NCI-H748 (cell line): ENCODE measurements at regions not wholly inside any gene's neighbourhood (a gene's known extent, or its start where the extent isn't known, plus 50 kb on each side); places are given as distances from the start of the nearest gene placed in this dataset.

Source experiments
- DNase-seq: peaks from one replicate; lab custom pipeline; 2025; ENCODE audit not compliant: unreplicated experiment; lab: John Stamatoyannopoulos, UW

DNA sequence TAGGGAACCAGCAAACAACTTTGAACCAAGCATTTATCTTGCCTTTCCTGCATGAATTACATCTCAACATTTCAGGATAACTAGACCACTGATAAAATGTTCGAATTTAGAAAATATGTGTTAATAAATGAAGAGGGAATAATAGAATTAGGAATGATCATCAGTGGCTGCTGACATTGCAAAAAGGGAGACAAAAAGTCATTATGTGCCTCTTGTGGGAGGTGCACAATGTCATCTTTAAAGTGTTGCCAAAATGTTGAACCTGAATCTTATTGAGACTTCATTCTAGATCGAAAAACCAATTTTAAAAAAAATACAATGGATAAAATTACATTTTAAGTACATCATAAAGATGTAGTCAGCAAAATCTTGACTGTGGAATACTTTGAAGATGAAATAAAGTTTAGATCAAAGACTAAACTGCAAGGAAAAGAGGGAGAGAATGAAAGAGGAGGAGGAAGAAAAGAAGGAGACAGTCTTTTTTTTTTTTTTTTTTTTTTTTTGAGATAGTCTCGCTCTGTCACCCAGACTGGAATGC lies 299.3 kb downstream of the FBXW7 start:
- no peak for DNase-seq

DNA sequence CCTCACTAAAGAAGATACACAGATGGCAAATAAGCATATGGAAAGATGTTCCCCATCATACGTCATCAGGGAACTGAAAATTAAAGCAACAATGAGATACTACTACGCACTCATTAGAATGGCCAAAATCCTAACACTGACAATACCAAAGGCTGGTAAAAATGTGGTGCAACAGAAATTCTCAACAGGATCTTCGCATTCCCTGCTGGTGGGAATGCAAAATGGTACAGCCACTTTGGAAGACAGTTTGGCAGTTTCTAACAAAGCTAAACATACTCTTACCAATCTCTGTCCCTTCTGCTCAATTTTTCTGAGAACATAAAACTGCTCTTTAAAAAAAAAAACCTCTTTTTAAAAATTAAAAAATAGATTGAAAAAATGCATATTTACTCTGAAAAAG lies 300.2 kb downstream of the FBXW7 start:
- DNase-seq: no peak

DNA sequence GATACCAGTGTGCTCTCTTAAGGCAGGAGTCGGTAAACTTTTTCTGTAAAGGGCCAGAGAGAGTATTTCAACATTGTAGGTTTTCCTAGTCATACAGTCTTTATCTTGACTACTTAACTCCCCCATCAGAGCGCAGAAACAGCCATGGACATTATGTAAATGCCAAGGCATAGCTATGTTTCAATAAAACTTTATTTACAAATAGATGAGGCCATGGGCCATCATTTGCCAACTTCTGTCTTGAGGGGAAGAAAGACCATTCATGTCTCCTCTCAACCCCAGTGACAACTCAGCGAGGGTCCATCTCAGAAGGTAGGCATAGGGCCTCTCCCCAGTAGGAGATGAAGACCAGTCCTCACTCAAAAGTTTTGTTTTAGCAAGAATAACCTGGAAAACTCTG lies 301.3 kb downstream of the FBXW7 start:
- no peak for DNase-seq

DNA sequence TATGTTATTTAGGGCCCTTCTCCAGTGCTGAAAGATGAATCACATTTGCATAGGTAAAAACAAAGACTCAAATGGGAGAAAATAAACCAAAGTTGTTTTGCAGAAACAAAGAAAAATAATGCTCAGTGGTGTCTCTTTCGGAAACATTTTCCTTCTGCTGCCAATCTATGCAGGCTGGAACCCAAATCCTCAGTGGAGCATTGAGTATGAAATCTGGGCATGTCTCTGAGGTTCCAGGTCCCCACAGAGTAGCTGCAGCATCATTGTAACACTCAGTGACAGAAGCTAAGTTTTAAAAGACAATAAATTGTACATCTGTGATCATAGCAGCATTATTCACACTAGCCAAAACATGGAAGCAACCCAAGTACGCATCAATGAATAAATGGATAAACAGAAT lies 303.6 kb downstream of the FBXW7 start:
- DNase-seq: no peak

DNA sequence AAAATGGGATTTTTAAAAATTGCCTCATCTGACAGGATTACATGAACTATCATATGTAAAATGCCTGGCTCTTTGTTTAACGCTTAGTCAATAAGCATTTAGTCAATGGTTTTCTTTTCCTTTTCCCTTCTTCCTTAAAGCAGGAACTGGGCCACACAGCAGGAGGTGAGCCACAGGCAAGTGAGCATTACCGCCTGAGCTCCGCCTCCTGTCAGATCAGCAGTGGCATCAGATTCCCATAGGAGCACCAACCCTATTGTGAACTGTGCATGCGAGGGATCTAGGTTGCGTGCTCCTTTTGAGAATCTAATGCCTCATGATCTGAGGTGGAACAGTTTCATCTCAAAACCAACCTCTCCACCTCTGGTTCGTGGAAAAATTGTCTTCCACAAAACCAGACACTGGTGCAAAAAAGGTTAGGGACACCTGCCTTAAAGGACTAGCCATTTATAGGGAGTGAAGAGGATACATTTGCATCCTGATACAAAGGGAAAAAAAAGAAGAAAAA lies 306.1 kb downstream of the FBXW7 start:
- peak; percentile 19 for DNase-seq

DNA sequence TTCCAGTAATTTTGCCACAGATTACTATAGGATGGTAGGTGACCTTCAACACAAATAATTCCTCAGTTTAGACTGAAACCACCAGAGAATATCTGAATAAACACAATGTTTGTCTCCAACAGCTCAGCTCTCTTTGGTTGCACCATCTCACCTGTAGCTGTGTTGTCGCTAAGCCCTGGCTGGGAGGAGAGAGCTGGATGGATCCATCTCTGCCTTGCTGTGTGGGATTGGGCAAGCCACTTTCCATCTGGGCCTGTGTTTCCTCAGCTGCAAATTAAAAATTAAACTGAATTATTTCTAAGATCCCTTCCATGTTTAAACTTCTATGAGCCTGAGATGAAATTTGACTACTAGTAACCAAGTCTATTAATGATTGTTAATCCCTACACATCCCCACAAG lies 310.2 kb downstream of the FBXW7 start:
- no peak for DNase-seq

DNA sequence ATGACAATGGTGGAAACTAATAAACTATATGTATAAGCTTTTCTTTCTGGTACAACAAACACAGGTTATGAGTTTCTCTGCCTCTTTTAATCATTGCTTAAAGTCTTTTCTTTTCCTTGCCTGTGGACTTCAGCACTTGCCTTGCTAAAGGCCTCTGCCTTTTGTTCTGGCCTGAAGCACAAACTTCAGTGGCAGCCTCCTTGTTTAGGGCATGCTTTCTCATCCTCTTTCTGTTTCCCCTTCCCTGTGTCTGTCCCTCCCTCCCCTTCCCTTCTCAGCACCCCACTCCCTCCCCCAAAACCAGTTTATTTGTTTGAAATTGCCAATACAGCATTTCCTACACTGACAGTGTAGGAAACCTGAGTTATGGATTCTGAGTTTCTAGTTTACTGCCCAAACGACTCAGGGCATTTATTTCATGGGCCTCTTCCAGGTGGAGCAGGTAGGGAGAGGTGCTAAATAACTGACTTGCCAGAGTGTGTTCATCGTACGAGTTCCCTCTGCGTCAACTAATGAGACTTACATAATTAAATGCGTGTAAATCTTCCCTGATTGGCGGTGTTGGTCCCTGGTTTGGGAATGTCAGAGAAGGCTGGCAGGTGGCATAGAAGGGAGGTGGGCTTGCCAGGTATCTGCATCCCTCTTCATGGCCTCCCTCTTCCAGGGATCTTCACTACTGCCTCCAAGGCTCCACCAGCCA lies 311.0 kb downstream of the FBXW7 start:
- no peak for DNase-seq

DNA sequence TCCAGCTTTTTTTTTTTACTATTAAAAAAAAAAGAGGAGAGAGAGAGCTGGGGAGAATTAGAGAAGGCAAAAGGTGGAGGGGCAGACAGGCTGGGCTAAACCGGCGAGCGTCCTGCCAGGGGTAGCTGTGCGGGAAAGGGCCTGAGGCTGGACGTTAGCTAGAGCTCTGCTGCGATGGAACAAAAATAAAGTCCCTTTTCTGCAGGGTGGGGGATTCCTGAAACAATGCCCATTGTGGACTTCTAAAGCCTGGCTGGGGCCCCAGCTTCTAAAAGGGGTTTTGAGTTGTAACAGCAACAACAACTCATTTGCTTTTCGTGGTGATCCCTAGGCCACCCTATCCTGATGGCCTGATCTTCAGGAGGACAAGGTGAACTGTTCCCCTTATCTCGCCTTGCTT lies 311.7 kb downstream of the FBXW7 start:
- no peak for DNase-seq

DNA sequence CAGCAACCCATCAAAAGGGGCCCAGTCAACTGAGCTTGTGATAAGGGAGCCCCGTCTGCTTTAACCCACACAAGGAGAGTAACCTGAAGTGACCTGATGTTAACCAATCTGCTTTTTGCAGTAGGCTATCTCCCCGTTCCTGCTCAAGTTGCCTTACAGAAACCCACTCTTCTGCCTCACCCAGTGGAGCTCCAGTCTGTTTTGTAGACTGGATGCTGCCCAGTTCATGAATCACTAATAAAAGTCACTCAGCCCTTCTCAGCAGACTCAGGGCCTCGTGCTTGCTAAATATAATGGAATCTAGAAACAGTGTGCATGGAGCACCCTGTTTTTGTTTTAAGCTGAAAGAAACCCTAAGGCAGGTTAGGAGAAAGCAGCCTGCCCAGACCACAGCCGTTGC lies 312.3 kb downstream of the FBXW7 start:
- DNase-seq: no peak

DNA sequence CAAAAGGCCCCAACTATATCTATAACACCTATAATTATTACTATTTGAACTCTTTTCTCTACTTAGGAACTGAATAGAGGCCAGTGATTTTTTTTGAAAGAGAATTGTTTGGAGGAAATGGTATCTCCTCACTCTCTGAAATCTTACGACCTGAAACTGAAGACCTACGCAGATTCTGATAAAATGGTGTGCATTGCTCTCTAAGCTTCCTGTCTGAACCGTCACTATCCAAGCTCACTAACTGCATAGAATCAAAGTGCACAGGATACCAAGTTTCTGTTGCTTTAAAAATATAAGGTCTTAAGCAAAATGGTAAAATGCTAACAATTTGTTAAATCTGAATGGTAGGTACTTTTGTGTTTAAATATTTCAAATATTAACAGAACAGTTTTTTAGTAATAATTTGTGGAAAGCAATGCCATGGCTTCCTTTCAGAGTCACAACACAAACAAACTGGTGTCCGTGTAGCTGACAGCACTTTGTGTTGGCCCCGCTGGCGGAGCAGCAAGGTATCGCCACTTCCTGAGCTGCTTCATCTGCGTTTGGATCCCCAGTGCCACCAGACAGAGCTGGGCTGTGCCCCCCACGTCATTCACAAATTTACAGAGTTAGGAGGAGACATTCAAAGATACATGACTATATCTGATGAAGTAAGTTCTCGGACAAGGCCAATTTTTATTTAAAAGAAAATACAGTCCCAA lies 313.9 kb downstream of the FBXW7 start:
- DNase-seq: no peak

DNA sequence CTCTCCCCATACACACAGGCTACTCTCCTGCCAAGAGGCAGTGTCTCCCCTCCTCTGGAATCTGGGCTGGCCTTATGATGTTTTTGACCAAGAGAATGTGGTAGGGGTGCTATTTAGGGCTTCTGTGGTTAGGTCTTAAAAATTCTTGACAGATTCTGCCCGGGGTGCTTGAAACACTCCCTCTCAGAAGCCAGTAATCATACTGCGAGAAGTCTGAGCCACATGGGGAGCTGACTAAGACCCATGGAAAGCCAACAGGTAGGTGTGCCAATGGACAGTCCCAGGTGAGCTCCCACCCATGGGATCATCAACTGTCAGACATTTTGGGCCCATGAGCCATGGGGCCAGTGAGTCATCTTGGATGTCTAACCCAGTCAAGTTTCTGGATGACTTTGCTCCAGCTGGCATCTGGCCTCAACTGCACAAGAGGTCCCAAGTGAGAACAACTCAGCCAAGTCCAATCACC lies 315.7 kb downstream of the FBXW7 start:
- no peak for DNase-seq

DNA sequence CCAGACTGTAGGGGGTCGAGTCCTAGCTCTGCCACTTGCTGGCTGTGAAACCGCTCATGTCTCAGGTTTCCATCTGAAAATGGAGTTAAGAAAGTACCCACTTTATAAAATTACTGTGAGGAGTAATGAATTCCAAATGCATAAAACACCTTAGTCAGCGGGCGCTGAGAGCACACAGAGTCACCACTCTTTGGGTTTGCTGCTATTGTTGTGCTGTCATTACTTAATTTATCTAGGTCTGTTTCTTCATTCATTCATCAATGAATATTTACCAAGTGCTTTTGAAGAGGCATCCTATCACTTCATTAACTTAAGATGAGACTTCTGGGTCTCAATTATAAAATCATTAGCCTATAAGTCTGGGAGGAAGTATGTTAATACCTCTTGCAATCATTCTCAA lies 317.3 kb downstream of the FBXW7 start:
- peak; percentile 44 for DNase-seq

DNA sequence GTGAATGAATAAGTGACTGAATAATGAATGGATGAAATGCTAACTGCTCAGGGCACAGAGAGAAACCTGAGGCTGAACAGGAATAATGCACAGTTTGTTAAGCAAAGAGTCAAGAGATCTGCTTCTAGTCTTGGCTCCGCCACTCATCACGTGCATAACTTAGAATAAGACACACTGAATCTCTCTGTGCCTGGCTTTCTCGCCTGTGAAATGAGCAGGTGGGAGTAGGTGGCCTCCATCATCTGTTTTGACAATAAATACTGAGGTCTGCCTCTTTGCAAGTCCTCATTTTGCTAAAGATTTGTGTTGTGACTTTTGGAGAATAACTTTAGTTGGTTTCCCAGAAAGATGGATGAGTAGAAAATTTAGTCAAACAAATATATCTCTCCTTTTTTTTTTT lies 318.0 kb downstream of the FBXW7 start:
- no peak for DNase-seq

DNA sequence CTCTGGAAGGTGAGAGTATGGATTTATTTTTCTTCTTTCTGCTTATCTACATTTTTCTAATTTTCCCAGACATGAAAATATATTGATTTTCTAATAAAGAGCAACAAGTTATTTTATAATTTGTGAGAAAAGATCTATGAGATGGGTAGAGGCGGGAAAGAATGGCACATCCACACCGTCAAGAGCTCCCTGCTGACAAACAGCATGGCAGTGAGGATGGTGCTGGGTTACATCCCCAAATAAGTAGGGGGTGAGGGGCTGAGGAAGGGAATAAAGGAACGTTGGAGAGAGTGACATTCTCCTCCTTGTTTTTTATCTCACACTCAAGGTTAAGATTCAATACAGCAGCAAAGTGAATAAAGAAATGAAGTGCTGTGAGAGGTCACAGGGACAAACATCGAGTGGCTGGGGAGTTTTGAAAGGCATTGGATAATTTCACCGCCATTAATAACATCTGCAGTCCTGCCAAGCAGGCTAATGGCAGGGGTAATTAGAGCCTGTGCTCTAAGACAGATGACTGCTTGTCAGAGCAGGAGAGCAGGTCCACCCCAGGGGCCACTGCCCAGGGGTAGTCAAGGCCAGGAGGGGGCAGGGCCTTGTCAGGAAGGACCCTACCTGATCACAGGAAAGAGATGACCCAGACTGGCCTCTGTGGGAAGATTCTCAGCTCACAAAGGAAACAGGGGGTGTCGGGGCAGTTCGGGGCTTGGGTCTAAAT lies 323.8 kb downstream of the FBXW7 start:
- DNase-seq: peak; percentile 81

DNA sequence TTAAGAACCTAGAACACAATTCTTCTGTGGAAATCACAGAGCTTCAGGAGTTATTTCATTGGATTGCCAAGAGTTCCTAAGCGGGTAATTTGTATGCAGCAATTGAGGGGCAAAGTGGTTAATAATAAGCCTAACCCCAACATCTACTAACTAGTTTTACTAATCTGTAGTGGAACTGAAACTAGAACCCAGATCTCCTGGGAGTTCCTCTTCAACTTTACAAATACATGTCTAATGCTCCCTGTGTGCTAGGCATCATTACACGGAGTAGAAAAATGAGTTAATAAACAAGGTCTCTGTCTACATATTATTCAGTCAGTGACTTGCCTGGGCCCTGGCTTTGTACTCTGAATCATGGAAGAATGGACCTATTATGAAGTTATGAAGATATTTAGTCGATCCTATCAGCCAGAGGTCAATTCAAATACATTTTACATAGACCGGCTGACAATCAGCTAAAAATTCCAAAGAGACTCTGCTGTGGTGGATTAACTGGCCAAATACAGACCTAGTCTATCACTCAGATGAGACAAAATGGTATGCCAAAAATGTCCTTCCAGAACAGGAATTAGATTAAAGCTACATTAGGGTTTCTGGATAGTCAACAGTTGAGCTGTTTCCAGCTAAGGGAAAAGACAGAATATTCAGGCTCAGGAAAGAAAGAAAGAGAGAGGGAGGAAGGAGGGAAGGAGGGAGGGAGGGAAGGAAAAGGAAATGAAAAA lies 326.0 kb downstream of the FBXW7 start:
- DNase-seq: no peak

DNA sequence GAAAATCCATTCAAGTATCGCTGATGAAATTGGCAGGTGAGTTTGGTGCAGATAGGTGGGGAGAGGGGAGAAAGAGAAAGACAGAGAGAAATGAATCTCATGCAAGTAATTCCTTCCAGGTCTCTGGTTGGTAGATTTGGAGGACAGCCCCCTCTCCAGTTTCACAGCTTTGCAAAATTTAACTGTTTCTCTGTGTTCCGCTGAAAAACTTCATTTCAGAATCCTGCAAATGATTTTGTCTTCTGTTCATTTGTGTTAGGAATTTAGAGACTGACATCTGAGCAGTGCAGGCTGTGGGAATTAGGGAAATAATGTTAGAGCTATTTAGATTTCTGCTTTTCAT lies 328.5 kb downstream of the FBXW7 start:
- no peak for DNase-seq

DNA sequence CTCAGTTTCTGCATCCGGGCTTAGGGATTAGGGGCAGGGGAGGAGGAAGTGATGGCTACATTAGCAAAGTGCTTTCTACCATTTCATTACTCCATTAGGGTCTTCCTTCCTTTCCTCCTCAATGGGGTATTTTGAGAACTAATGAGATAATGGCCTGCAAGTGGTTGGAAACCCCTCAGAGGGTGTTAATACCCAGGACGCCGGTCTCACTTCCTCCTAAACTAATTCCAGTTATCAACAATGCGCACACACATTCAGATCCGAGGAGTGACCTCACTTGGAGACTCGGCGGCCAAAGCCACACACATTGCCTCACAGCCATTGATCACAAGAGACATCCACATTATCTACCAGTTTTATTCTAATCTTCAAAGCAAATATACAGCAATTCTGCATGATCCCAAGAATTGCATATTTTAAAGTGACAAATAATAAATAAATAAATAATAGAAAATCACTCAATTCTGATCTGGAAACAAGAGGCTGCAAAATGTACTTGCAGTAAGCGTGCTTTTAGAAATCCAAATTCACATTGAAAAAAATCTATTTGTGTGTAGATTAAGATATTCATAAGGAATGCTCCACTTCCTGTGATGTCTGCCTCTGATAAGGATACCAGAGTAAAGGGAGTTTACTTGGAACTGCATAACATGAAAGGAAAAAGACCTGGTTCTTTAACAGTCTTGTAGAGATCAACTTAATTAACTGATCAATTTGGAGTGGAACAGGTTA lies 329.1 kb downstream of the FBXW7 start:
- no peak for DNase-seq

DNA sequence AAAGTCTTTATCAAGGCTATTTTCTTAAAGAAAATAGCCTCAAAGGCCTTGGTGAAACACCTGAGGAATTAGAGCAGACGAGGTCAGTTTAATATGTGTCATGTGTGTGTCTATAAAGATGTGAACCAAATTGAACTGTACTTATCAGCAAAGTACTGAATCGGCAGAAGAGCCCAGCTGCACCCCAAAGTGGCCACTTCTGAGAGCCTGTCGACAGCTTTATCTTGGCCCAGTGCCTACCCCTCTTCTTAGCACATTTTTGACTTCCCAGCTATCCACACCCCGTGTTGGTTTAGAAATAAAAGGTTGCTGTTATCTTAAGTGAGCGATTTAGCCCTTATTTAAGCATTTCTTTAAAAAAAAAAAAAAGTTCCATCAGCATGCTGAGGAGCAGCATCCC lies 329.7 kb downstream of the FBXW7 start:
- no peak for DNase-seq

DNA sequence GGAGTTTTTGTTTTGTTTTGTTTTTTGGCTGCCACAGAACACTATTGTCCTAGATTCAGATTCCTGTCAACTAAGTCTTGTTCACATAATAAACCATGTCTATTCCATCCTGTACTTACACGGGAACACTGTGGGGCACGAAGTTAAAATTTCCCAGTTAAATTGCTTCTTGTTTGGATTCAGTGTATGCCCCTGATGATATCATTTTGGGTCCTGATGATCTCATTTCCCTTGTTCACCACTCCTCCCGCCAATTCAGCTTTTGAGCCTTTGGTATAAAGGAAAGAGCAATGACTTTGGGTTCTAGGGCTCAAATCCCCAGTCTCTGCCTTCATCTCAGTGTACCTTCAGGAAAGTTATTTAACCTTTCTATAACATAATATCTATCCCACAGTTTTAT lies 333.5 kb downstream of the FBXW7 start:
- no peak for DNase-seq

DNA sequence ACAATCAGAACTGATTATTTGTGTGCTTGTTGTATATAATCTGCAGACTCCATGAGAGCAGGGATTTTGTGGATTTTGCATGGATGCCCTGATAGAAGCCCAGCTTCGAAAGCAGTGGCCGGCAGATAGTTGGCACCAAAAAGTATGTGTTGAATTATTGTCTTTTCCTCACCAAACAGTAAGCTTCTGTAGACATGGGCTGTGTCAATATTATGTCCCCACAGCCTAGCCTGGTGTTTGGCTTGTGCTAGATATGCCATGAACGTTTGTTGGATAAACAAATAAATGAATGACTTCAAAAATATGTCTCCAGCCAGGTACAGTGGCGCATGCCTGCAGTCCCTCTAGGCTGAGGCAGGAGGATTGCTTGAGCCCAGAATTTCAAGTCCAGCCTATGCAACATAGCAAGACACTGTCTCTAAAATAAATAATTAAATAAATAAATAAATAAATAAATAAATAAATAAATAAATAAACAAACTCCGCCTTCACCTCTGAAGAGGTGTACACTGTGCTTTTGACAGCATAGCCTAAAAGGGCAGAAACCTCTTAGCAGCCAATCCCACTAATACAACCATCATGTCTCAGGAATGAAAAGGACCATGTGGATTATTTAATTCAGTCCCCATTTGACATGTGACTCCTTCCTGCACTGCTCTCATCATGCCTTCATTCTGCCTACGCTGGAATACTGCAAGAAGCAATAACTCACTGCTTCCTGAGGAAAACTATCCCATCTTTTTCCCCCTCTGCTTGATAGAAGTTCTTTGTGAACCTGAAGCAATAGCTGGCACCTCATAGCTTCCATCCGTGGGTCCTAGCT lies 335.2 kb downstream of the FBXW7 start:
- DNase-seq: peak; percentile 37
